Cardiac fibroblast (primary cell): ENCODE measurements at regions not wholly inside any gene's neighbourhood (a gene's known extent, or its start where the extent isn't known, plus 50 kb on each side); places are given as distances from the start of the nearest gene placed in this dataset.

Source experiments
- DNase-seq, 2 donors: peaks; one replicate each; pipeline versions ENCODE4 v3.0.0 to v3.0.0-alpha.2; 2010; ENCODE audit warnings: low read depth in 2 of 2
- H3K4me3 ChIP-seq, 2 donors: replicated peaks in 1 of 2; 1 replicate in 1 of 2; 2 replicates in 1 of 2; pipeline ENCODE4 v1.5.1; 2011; ENCODE audit warnings: low read depth in 2 of 2, low read length in 2 of 2, mild to moderate bottlenecking in 2 of 2, moderate library complexity in 1 of 2
- TF ChIP-seq, protein P1 (sequence below): IDR thresholded peaks from one replicate; pipeline ENCODE4 v1.5.1; 2011; ENCODE audit warnings: low read depth, mild to moderate bottlenecking, low read length, inconsistent platforms

DNA sequence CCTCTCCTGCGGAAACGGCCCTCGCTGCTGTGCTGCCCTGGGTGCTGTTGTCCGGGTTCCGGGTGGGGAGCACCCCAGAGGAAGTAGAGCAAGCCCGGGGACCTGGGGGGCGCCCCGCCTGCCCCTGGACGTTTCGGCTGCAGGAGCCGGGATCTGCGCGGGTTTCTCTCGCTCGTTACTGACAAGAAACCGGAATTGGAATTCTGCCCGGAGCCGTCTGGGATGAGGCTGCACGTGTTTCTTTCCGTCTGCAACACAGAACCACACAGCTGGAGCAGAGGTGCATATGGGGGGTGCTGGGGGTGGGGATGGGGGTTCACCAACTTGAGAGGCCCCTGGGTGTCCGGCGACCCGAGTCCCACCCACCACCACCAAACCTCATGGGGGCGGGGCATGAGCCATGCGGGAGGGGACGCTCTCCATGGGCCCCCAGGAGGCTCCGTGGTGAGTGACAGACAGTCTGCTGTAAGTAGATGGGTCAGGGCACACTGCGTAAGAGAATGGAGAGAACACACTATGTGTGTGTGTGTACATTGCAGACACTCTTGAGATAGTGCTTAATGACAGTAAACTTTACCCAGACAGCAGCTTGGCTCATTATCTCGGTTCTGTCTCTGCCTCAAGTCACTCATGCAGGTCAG, 261.4 kb upstream of the C1orf174 start:
- no peak overlapping the region for H3K4me3 ChIP-seq
- DNase-seq, result no peak
- TF ChIP-seq, protein P1, sequence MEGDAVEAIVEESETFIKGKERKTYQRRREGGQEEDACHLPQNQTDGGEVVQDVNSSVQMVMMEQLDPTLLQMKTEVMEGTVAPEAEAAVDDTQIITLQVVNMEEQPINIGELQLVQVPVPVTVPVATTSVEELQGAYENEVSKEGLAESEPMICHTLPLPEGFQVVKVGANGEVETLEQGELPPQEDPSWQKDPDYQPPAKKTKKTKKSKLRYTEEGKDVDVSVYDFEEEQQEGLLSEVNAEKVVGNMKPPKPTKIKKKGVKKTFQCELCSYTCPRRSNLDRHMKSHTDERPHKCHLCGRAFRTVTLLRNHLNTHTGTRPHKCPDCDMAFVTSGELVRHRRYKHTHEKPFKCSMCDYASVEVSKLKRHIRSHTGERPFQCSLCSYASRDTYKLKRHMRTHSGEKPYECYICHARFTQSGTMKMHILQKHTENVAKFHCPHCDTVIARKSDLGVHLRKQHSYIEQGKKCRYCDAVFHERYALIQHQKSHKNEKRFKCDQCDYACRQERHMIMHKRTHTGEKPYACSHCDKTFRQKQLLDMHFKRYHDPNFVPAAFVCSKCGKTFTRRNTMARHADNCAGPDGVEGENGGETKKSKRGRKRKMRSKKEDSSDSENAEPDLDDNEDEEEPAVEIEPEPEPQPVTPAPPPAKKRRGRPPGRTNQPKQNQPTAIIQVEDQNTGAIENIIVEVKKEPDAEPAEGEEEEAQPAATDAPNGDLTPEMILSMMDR, result no peak

GRCh38 chr1:4164965-4165364, 264.9 kb upstream of the C1orf174 start:
- no peak overlapping the region for H3K4me3 ChIP-seq
- TF ChIP-seq, protein P1, result no peak
- DNase-seq, result no peak

DNA sequence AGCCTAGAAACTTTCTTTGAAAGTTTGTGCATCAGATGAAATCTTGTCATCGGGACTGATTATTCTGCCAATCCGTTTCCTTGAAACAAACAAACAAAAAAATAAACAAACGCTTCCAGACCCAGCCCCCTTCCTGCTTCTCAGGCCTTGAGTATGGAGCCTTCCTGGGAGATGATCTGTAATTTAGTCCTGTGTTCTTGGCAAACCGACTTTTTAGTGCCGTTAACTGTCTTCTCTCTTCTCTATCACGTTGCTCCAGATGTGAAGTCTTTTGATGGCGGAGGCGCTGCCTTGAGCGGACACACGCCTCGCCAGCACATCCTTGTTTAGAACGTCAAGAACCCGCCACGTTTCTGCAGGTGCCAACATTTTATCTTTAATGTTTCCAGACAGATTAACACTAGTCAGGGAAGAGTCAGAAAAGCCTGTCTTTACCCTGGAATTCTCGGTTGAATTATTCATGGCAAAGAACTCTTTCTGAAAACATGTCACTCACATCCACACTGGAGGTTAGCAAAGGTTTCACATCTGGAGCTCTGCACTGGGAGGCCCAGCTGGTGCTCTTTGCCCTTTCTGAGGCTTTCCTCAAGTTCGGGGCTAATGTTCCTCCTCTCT, 265.7 kb upstream of the C1orf174 start:
- no peak overlapping the region for H3K4me3 ChIP-seq
- no peak for DNase-seq
- TF ChIP-seq, protein P1, result no peak

DNA sequence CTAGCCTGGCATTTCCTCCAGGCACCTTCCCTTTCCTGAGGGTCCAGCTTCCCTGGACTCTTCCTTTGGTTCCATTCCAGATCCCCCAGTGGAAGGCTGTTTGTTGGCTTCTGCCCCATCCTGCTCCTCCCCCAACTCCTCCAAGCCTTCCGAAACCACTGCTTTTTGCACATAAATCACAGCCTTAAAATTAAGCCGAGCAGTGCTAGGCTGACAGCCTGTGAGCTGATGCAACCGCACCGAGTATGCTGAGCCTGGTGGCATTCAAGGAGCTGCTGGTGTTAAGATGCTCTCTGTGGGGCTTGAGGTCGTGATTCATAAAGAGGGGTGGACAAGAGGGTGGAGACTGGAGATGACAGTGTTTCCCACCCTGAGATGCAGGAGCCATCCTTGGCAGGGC, 266.6 kb upstream of the C1orf174 start:
- TF ChIP-seq, protein P1, result no peak
- H3K4me3 ChIP-seq, result no peak overlapping the region
- DNase-seq, result no peak

- DNase-seq, result no peak
- no peak overlapping the region for H3K4me3 ChIP-seq
- TF ChIP-seq, protein P1, result no peak
Measured at GRCh38 chr1:4169991-4170390, 269.9 kb upstream of the C1orf174 start.

GRCh38 chr1:4170548-4171340, 270.7 kb upstream of the C1orf174 start:
- TF ChIP-seq, protein P1, result no peak
- H3K4me3 ChIP-seq, result no peak overlapping the region
- no peak for DNase-seq
